ENCODE measurements at regions not wholly inside any gene's neighbourhood (a gene's known extent, or its start where the extent isn't known, plus 50 kb on each side); places are given as distances from the start of the nearest gene placed in this dataset.
"Not testable (repeated sequence)": the region's sequence is repeated elsewhere in the genome, so short reads cannot be mapped to it uniquely, and the experiment has no call there.

GRCh38 chr9:126173929-126174328, 152.7 kb upstream of the MVB12B start:
- DNase-seq (ENCODE audit: low read depth), result no peak

GRCh38 chr9:126183266-126183665, 143.4 kb upstream of the MVB12B start:
- no peak for DNase-seq (ENCODE audit: low read depth)

DNA sequence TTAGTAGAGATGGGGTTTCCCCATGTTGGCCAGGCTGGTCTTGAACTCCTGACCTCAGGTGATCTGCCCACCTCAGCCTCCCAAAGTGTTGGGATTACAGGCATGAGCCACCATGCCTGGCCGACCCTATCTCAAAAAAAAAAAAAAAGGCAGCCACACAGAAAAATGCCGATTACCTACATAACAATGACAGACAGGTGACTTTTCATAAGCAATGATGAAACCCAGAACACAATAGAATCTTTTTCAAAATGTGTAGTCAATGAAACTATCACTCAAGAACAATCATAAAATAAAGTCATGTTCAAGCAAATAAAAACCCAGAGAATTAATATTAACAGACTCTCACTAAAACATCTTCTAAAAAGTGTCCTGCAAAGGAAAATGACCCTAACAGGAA, 135.6 kb upstream of the MVB12B start:
- DNase-seq (ENCODE audit: low read depth), result not testable (repeated sequence)

- no peak for DNase-seq (ENCODE audit: low read depth)
Measured at GRCh38 chr9:126198854-126199253, 127.8 kb upstream of the MVB12B start.

GRCh38 chr9:126203313-126203712, 123.3 kb upstream of the MVB12B start:
- DNase-seq (ENCODE audit: low read depth), result no peak

- DNase-seq (ENCODE audit: low read depth), result no peak
Measured at GRCh38 chr9:126204197-126204596, 122.4 kb upstream of the MVB12B start.

GRCh38 chr9:126204708-126205225, 121.9 kb upstream of the MVB12B start:
- DNase-seq (ENCODE audit: low read depth), result no peak

DNA sequence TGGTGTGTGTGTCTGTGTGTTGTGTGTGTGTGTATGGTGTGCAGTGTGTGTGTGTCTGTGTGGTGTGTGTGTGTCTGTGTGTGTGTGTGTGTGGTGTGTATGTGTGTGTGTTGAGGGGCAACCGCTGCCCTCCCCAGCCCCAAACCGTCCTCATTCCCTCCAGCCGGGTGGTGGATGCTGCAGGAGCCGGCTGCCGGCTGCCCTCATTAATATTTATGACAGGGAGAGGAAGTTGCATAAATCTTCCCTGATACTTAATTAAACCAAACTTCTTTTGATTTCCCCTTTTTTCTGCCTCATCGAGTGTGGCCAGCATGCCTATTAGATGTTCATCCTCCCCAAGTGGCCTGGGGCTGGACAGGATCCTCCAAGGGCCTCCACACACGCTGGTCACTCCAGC, 121.4 kb upstream of the MVB12B start:
- no peak for DNase-seq (ENCODE audit: low read depth)

DNA sequence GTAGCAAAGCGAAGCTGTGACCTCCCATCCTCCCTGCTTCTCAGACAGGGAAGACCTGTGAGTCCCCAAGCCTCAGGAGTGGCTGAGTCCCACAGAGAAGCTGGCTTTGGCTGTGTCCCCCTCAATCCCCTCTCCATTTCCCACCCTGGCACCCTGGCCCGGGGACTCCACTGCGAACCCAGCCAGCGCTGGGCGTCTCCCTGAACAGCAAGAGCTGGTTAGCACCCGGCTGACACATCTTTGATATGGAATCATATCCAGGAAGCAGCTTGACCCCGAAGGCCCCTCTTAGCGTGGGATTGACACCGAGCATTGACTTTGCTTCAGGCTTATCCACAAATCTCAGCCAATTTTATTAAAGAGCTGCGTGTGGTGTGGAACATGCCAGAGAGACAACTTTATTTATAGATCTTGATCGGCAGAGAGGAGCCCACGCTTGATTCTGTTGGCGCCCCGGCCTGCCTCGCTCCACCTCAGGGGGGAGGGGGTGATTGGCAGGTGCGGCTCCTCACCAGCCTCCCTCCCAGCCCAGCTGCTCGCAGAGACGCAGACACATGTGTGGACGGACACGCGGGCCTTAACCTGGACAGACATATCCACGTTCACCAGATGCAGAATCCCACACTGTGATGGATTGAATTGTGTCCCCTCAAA, 120.7 kb upstream of the MVB12B start:
- DNase-seq (ENCODE audit: low read depth), result no peak

GRCh38 chr9:126207256-126207655, 119.4 kb upstream of the MVB12B start:
- DNase-seq (ENCODE audit: low read depth), result no peak

DNA sequence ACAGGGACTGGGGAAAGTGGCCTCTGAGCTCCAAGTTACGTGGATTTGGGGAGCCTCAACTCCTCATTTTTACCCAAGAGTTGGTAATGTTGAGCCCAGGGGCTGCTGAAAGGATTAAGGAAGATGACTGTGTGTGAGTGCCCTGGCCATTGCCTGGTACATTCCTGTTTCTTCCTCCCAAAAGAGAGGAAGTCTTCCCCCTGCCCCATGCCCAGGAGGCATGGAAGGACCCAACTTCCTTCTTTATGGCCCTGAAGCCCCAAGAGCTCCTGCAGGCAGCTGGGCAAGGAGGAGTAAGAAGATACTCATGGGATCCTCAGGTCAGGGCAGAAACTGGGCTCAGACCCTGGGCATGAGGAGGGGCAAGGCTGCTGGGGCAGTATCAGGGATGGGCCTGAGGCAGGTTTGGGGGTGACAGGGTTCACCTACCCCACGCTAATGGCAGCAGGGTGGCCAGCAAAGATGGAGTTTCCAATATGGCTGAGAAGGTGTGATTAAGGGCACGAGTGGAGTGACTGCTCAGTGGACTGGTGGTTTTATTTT, 118.3 kb upstream of the MVB12B start:
- no peak for DNase-seq (ENCODE audit: low read depth)

DNA sequence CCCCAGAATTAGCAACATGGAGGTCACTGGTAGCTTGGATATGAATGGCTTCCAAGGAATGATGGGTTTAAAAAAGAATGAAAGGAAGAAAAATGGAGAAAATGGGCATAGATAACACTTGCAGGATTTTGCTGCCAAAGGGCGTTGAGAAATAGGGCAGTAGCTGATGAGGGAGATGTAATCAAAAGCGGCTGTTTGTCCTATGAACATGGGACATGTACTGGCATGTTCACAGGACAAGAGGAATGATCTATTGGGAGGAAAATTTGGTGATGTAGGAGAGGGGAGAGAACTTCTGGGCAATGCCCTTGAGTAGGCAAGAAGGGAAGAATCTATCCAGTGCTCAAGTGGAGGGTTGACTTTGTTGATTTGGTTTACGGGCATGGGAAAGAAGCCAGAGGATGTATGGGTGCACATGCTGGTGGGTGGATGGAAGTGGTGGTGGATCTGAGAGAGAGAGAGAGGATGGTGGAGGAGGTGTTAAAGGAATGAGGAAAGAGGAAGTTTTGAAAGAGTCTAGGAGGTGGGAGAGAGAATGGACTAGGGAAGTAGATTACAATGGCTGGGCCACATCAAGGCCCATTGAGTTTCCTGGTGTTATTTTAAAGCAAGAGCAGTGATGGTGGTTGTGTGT, 115.1 kb upstream of the MVB12B start:
- DNase-seq (ENCODE audit: low read depth), result no peak

DNA sequence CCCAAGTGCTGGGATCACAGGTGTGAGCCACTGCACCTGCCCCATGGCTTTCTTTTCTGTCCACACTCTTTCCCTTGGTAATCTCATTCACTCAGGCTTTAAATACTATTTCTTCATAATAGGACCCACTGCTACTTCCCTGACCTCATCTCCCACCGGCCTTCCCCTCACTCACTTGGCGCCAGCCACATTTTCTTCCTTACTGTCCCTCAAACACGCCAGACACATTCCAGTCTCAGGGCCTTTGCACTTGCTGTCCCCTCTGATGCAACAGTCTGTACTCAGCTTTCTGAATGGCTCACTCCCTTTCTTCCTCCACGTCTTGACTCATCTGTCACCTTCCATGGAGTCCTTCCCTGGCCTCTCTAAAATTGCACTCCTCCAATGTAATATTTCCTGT, 111.1 kb upstream of the MVB12B start:
- no peak for DNase-seq (ENCODE audit: low read depth)

DNA sequence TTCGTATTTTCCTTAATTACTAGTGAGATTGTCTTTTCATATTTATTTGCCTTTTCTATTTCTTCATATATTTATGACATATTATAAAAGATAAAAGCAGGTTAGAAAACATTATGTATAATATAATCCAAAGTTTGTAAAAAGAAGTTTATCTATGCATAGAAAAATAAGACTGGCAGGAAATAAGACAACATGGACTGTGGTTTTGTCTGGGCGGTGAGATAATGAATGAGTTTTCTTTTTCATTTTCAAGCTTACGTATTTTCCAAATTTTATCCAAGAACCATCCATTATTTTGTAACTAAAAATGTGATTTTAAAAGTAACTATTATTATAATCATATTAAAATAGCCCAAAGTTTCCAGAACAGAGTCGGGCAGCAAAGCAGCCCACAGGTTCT, 109.8 kb upstream of the MVB12B start:
- DNase-seq (ENCODE audit: low read depth), result no peak

DNA sequence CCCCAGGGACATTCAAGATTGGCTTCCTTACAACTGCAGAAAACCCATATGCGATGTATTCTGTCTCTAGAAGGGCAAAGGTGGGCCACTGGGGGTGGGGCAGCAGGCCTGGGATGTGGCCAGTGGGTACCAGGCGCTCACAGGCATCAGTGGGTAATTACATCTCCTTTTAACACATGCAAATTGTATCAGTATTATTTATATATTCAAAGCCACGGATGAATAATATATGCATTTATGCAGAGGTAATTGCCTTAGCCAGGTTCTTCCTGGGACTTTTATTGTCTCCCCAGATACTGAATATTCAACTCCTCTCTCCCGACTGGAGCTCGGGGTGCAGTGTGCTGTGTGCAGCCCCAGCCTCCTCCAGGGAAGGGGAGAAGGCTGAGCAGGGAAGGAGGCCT, 109.4 kb upstream of the MVB12B start:
- DNase-seq (ENCODE audit: low read depth), result no peak

DNA sequence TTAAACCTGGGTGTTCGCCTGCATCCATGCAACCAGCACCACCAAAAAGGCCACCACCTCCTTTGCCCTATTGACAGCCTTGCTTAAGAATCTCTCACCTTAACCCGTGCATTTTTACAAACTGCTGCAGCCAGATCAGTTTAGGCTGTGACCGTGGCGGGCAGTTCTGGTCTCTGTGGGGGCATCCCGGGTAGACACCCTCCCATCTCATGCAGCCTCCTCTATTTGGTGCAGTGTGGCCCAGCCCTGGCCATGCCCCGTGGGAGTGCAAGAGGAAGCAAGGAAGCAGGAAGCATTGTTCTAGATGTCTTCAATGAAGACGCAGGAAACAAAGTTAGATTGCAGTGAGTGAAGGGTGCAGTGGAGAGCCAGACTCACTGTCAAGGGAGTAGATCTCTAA, 108.8 kb upstream of the MVB12B start:
- no peak for DNase-seq (ENCODE audit: low read depth)

GRCh38 chr9:126218359-126219125, 108.1 kb upstream of the MVB12B start:
- DNase-seq (ENCODE audit: low read depth), result no peak

- no peak for DNase-seq (ENCODE audit: low read depth)
Measured at GRCh38 chr9:126219166-126219565, 107.5 kb upstream of the MVB12B start.

GRCh38 chr9:126219648-126220063, 107.0 kb upstream of the MVB12B start:
- no peak for DNase-seq (ENCODE audit: low read depth)

DNA sequence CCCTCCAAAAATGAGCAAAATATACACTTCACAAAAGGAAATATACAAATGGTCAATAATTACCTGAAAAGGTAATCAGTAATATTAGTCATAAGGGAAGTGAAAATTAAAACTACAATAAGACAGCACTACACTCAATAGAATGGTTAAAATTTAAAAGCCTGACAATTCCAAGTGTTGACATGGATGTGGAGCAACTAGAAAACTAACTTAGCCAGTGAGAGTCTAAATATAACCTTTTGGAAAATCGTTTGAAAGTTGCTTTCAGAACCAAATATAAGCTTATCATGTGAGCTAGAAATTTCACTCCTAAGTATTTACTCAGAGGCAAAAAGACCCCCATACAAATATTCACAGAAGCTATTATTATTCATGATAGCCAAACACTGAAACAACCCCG, 105.1 kb upstream of the MVB12B start:
- no peak for DNase-seq (ENCODE audit: low read depth)

DNA sequence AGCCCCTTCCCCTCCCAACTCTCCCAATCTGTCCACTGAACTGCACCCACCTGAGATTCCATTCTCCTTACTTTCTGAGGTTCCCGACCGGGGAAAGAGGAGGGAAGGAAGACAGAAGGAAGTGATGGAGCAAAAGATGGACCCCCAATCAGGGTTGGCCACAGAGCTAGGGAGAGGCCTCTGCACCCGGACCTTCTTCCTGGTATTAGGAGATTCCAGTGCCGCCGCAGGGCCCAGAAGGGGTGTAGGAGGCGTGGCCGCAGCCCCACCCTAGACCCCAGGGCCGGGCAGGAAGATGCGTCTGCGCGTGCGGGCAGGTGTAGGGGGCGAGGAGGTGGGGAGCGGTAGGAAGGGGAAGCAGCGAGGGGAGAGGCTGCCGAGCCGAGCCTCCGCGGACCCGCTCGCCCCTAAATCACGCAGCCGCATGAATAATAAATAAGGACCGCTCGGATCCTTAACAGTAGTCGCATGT, 104.2 kb upstream of the MVB12B start:
- DNase-seq (ENCODE audit: low read depth), result no peak

DNA sequence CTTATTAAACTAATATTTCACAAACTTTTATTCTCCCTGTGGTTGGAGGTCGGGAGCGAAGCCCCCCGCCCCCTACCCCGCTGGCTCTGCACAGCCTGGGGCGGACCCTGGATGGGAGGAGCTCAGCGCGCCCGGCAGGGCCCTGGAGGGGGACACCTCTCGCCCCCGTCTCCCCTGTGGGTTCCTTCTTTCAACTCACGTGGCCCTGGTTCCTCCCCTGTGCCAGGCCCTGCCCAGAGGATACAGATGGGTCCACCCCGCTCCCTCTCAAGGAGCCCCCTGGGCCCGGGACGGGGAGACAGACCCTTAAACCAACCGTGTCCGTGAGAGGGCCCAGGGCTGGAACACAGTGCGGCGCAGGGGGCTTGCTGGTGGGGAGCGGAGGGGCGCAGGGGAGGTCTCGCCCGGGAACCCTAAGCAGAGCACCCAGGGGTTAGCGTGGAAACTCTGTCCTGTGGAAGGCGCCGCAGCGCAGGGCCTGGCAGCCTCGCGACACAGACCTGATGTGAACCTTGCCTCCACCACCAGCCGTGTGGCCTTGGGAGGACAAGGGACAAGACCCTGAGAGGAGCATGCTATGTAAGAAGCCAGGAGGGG, 103.7 kb upstream of the MVB12B start:
- no peak for DNase-seq (ENCODE audit: low read depth)

Data from fibroblast of the conjunctiva (primary cell).